ENCODE measurements at regions not wholly inside any gene's neighbourhood (a gene's known extent, or its start where the extent isn't known, plus 50 kb on each side); places are given as distances from the start of the nearest gene placed in this dataset.

GRCh38 chr5:135085936-135086725 lies 52.1 kb upstream of the PITX1 start:
- TF ChIP-seq POLR2A (IDR thresholded peaks at IDR 0.05) = no peak
- TF ChIP-seq CTCF (IDR thresholded peaks at IDR 0.05) = no peak

Data from esophagus squamous epithelium (tissue), 4 donors.